Caco-2 (cell line): ENCODE measurements at regions not wholly inside any gene's neighbourhood (a gene's known extent, or its start where the extent isn't known, plus 50 kb on each side); places are given as distances from the start of the nearest gene placed in this dataset.

ENCODE experiments used
- BruUV-seq: library from RNA; stranded (reverse); fragments of 400-500 nt; replicated peaks from 2 replicates; lab custom pipeline; 2021; lab: Mats Ljungman, UMichigan
- CTCF ChIA-PET: fragments of 300-600 bp; sonication (Branson Sonifier 250); formaldehyde crosslinking; loops from one replicate; lab custom pipeline; 2022; ENCODE audit warnings: antibody characterized with exemption; lab: Charles Lee
- POLR2A ChIA-PET: fragments of 300-600 bp; sonication (Branson Sonifier 250); formaldehyde crosslinking; loops from one replicate; lab custom pipeline; 2022; ENCODE audit warnings: antibody characterized with exemption; lab: Charles Lee
- DNase-seq, 2 experiments: peaks; one replicate each; pipeline versions ENCODE4 v3.0.0 to v3.0.0-alpha.2; 2020 to 2022
- H3K27me3 ChIP-seq: replicated peaks from 2 replicates; pipeline ENCODE4 v1.6.0; 2011; ENCODE audit warnings: low read length; ENCODE audit not compliant: control insufficient read depth, insufficient read depth
- H3K36me3 ChIP-seq: 2 replicates; pipeline ENCODE4 v1.5.1; 2011; ENCODE audit warnings: low read length; ENCODE audit not compliant: control insufficient read depth, insufficient read depth
- H3K4me1 ChIP-seq: fragments of 250-450 bp; sonication (Bioruptor Pico); 2 replicates; pipeline ENCODE4 v1.5.1; 2020; ENCODE audit warnings: mild to moderate bottlenecking
- H3K4me3 ChIP-seq: 2 replicates; pipeline ENCODE4 v1.5.1; 2011; ENCODE audit warnings: low read depth, mild to moderate bottlenecking, control low read depth, low read length
- H3K9me3 ChIP-seq: fragments of 250-450 bp; sonication (Bioruptor Pico); 2 replicates; pipeline ENCODE4 v1.5.1; 2020; ENCODE audit warnings: mild to moderate bottlenecking, moderate library complexity
- H3K27ac Mint-ChIP-seq: one replicate; pipeline ENCODE4 v1.8.0; 2022; ENCODE audit warnings: mixed read lengths; ENCODE audit not compliant: unreplicated experiment
- H3K27me3 Mint-ChIP-seq: one replicate; pipeline ENCODE4 v1.8.0; 2022; ENCODE audit warnings: mixed read lengths; ENCODE audit not compliant: insufficient read depth, unreplicated experiment
- H3K36me3 Mint-ChIP-seq: one replicate; pipeline ENCODE4 v1.8.0; 2022; ENCODE audit warnings: mild to moderate bottlenecking, mixed read lengths; ENCODE audit not compliant: insufficient read depth, unreplicated experiment
- H3K4me1 Mint-ChIP-seq: one replicate; pipeline ENCODE4 v1.8.0; 2022; ENCODE audit warnings: low read depth, mixed read lengths; ENCODE audit not compliant: unreplicated experiment
- H3K4me3 Mint-ChIP-seq: one replicate; pipeline ENCODE4 v1.8.0; 2022; ENCODE audit warnings: mild to moderate bottlenecking, moderate library complexity, mixed read lengths; ENCODE audit not compliant: unreplicated experiment
- H3K9me3 Mint-ChIP-seq: one replicate; pipeline ENCODE4 v1.8.0; 2022; ENCODE audit warnings: mixed read lengths; ENCODE audit not compliant: unreplicated experiment
- CTCF ChIP-seq, 2 experiments: fragments of 200-600 bp in 1 of 2; IDR thresholded peaks; 1 replicate in 1 of 2; 2 replicates in 1 of 2; pipeline versions ENCODE4 v1.5.1 to v1.8.0; 2011 to 2022; ENCODE audit warnings: antibody characterized with exemption in 1 of 2, control low read depth in 1 of 2, inconsistent platforms in 1 of 2, low read depth in 1 of 2, low read length in 1 of 2, mild to moderate bottlenecking in 1 of 2, moderate library complexity in 1 of 2; ENCODE audit not compliant: insufficient read depth in 1 of 2, severe bottlenecking in 1 of 2, unreplicated experiment in 1 of 2
- intact Hi-C: fragments of 100-400 bp; cut with micrococcal nuclease; formaldehyde crosslinking; loops from one replicate; pipeline ENCODE4 v1.10.0; 2022; ENCODE audit not compliant: unreplicated experiment

GRCh38 chr9:26260238-26260637 lies 582.0 kb upstream of the TUSC1 start:
- no peak overlapping the region for H3K4me3 Mint-ChIP-seq
- peaks cover 6% of the 10 kb centered on the region for H3K36me3 Mint-ChIP-seq
- Histone ChIP-seq H3K9me3 (no peaks in the 10 kb centered on the region), H3K4me3 (no peak overlapping the region), H3K36me3 (no peaks in the 10 kb centered on the region), H3K27me3 (no peaks in the 10 kb centered on the region), H3K4me1 (peaks cover 5% of the 10 kb centered on the region)
- TF ChIP-seq CTCF (IDR thresholded peaks at IDR 0.05; ENCODE audit: insufficient read depth in 1 of 2, low read depth in 1 of 2, low read length in 1 of 2, severe bottlenecking in 1 of 2, unreplicated experiment in 1 of 2) = no peak
- H3K27me3 Mint-ChIP-seq = no peaks in the 10 kb centered on the region
- ChIA-PET CTCF (no interaction called here), POLR2A (no interaction called here)
- H3K27ac Mint-ChIP-seq = no peak overlapping the region
- intact Hi-C loops = no loop called here
- no peak for DNase-seq
- BruUV-seq = no TSS peak
- peaks cover 9% of the 10 kb centered on the region for H3K4me1 Mint-ChIP-seq
- no peaks in the 10 kb centered on the region for H3K9me3 Mint-ChIP-seq

- no peaks in the 10 kb centered on the region for H3K9me3 Mint-ChIP-seq
- ChIA-PET CTCF (no interaction called here), POLR2A (no interaction called here)
- H3K4me3 Mint-ChIP-seq = no peak overlapping the region
- H3K36me3 ChIP-seq = no peaks in the 10 kb centered on the region
- no peak overlapping the region for H3K27ac Mint-ChIP-seq
- intact Hi-C loops = no loop called here
- BruUV-seq = no TSS peak
- H3K4me1 ChIP-seq = no peaks in the 10 kb centered on the region
- no peaks in the 10 kb centered on the region for H3K27me3 ChIP-seq
- no peaks in the 10 kb centered on the region for H3K4me1 Mint-ChIP-seq
- DNase-seq = no peak
- H3K27me3 Mint-ChIP-seq = no peaks in the 10 kb centered on the region
- no peaks in the 10 kb centered on the region for H3K36me3 Mint-ChIP-seq
- TF ChIP-seq CTCF (IDR thresholded peaks at IDR 0.05; ENCODE audit: insufficient read depth in 1 of 2, low read depth in 1 of 2, low read length in 1 of 2, severe bottlenecking in 1 of 2, unreplicated experiment in 1 of 2) = no peak
- H3K4me3 ChIP-seq = no peak overlapping the region
- H3K9me3 ChIP-seq = no peaks in the 10 kb centered on the region
These were observed 569.6 kb upstream of the TUSC1 start for GRCh38 chr9:26247861-26248260.

- no peaks in the 10 kb centered on the region for H3K9me3 Mint-ChIP-seq
- ChIA-PET CTCF (no interaction called here), POLR2A (no interaction called here)
- DNase-seq = no peak
- Histone ChIP-seq H3K4me3 (no peak overlapping the region), H3K36me3 (no peaks in the 10 kb centered on the region), H3K4me1 (no peaks in the 10 kb centered on the region), H3K9me3 (no peaks in the 10 kb centered on the region), H3K27me3 (no peaks in the 10 kb centered on the region)
- no peak overlapping the region for H3K4me3 Mint-ChIP-seq
- H3K27me3 Mint-ChIP-seq = no peaks in the 10 kb centered on the region
- no peak for TF ChIP-seq CTCF (IDR thresholded peaks at IDR 0.05; ENCODE audit: insufficient read depth in 1 of 2, low read depth in 1 of 2, low read length in 1 of 2, severe bottlenecking in 1 of 2, unreplicated experiment in 1 of 2)
- H3K4me1 Mint-ChIP-seq = no peaks in the 10 kb centered on the region
- BruUV-seq = no TSS peak
- no peak overlapping the region for H3K27ac Mint-ChIP-seq
- intact Hi-C loops = no loop called here
- no peaks in the 10 kb centered on the region for H3K36me3 Mint-ChIP-seq
These were observed 566.6 kb upstream of the TUSC1 start for GRCh38 chr9:26244661-26245451.
